ENCODE measurements at regions not wholly inside any gene's neighbourhood (a gene's known extent, or its start where the extent isn't known, plus 50 kb on each side); places are given as distances from the start of the nearest gene placed in this dataset.

GRCh38 chr10:101299211-101299610, 54.8 kb upstream of the BTRC start:
- DNase-seq, result no peak

DNA sequence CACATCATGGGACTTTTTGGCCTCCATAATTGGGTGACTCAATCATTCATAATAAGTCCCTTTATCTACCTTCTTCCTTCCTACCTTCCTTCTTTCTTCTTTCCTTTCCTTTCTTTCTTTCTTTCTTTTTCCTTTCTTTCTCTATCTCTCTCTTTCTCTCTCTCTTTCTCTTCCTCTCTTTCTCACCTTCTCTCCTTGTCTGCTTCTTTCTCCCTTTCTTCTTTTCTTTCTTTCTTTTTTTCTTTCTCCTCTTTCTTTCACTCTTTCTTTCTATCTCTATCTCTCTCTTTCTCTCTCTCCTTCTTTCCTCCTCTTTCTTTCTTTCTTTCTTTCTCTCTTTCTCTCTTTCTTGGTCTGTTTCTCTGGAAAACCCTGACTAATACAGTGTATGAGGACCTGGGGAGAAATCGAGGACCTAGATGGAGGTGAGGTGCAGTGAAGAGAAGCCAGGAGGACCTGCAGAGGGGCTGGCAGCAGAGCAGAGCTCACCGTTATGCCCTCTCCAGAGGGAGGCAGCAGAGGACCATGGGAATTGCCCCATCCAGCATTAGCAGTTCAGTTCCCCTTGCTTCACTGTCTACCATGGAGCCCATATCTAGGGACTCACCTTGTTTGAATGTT, 52.7 kb upstream of the BTRC start:
- DNase-seq, result peak; percentile 89

DNA sequence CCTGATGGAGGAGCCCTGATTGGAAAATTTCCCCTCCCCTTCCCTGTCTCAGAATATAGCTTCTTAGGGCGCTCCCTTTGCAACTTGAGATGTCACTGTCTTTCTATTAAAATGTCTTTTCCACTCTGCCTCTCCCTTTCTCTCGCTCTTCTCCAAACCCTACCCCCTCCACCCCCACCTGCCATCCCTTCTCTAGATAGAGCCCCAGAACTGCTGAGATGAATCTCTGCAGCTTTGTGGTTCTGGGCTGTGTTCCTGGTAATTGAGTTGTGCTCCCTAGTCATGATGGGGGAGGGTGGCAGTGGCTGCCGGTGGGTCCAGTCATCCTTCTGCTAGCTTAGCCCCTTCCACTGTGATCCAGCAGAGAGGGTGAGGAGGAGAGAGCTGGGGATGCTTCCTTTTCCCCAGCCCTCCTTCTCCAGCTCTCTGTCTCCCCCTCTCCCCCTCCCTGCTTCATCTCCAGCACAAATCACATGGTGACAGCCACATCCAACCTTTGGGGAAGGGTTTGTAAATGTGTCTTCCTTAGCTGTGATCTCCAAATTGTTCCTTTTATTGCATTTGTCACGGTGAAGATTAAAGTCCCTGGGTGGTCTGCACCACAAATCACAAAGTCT, 50.8 kb upstream of the BTRC start:
- no peak for DNase-seq
